Activated naive CD8-positive, alpha-beta T cell treated with anti-CD3 and anti-CD28 coated beads, Interleukin-2, amount 10 ng/mL, durations not matched to agents 7 days and 5 days (primary cell): ENCODE measurements at regions not wholly inside any gene's neighbourhood (a gene's known extent, or its start where the extent isn't known, plus 50 kb on each side); places are given as distances from the start of the nearest gene placed in this dataset.
"Not testable (repeated sequence)": the region's sequence is repeated elsewhere in the genome, so short reads cannot be mapped to it uniquely, and the experiment has no call there.

ENCODE experiments used
- ATAC-seq: fragments of 150-1000 bp; cut with Tn5 transposase; one replicate; pipeline ENCODE4 v1.10.0; 2021; ENCODE audit warnings: low read depth, moderate library complexity
- POLR2A ChIA-PET: fragments of 350-600 bp; sonication (Branson Sonifier 250); formaldehyde crosslinking; loops from one replicate; lab custom pipeline; 2021; ENCODE audit warnings: antibody characterized with exemption; lab: Charles Lee
- DNase-seq: peaks from one replicate; pipeline ENCODE4 v3.0.0; 2021
- H3K27ac Mint-ChIP-seq: one replicate; pipeline ENCODE4 v1.8.0; 2022; ENCODE audit warnings: mild to moderate bottlenecking, mixed read lengths
- H3K27me3 Mint-ChIP-seq: one replicate; pipeline ENCODE4 v1.8.0; 2022; ENCODE audit warnings: mild to moderate bottlenecking, moderate library complexity, mixed read lengths
- H3K36me3 Mint-ChIP-seq: one replicate; pipeline ENCODE4 v1.8.0; 2021; ENCODE audit warnings: mild to moderate bottlenecking, mixed read lengths
- H3K4me1 Mint-ChIP-seq: one replicate; pipeline ENCODE4 v1.8.0; 2021; ENCODE audit warnings: mixed read lengths
- H3K4me3 Mint-ChIP-seq: one replicate; pipeline ENCODE4 v1.8.0; 2022; ENCODE audit warnings: mild to moderate bottlenecking, moderate library complexity, mixed read lengths
- H3K9me3 Mint-ChIP-seq: one replicate; pipeline ENCODE4 v1.8.0; 2021; ENCODE audit warnings: mixed read lengths

GRCh38 chr7:65150105-65150504 lies 143.6 kb upstream of the ERV3-1 start:
- H3K4me3 Mint-ChIP-seq, H3K27me3 Mint-ChIP-seq, H3K9me3 Mint-ChIP-seq, POLR2A ChIA-PET, H3K4me1 Mint-ChIP-seq, ATAC-seq, H3K36me3 Mint-ChIP-seq, DNase-seq, H3K27ac Mint-ChIP-seq: not testable (repeated sequence)

GRCh38 chr7:65146118-65146914 lies 139.8 kb upstream of the ERV3-1 start:
- H3K9me3 Mint-ChIP-seq, H3K27me3 Mint-ChIP-seq, ATAC-seq, POLR2A ChIA-PET, H3K4me1 Mint-ChIP-seq, H3K4me3 Mint-ChIP-seq, H3K27ac Mint-ChIP-seq, H3K36me3 Mint-ChIP-seq, DNase-seq: not testable (repeated sequence)

DNA sequence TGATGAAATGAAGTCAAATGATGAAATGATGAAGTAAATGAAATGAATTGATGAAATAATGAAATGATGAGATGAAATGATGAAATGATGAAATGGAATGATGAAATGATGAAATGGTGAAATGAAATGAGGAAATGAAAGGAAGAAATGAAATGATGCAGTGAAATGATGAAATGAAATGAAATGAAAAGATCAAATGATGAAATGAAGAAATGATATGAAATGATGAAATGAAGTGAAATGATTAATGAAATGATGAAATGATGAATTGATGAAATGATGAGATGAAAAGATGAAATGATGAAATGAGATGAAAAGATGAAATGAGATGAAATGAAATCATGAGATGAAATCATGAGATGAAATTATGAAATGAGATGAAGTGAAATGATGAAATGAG lies 139.2 kb upstream of the ERV3-1 start:
- POLR2A ChIA-PET, ATAC-seq, H3K4me1 Mint-ChIP-seq, H3K9me3 Mint-ChIP-seq, DNase-seq, H3K36me3 Mint-ChIP-seq, H3K4me3 Mint-ChIP-seq, H3K27me3 Mint-ChIP-seq, H3K27ac Mint-ChIP-seq: not testable (repeated sequence)

DNA sequence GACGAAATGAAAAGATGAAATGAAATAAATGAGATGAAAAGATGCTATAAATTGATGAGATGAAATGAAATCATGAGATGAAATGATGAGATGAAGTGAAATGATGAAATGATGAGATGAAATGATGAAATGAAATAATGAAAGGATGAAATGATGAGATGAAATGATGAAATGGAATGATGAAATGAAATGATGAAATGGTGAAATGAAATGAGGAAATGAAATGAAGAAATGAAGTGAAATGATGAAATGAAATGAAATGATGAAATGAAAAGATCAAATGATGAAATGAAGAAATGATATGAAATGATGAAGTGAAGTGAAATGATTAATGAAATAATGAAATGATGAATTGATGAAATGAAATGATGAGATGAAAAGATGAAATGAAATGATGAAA lies 138.5 kb upstream of the ERV3-1 start:
- POLR2A ChIA-PET, H3K9me3 Mint-ChIP-seq, ATAC-seq, H3K4me3 Mint-ChIP-seq, H3K27ac Mint-ChIP-seq, H3K36me3 Mint-ChIP-seq, H3K4me1 Mint-ChIP-seq, H3K27me3 Mint-ChIP-seq, DNase-seq: not testable (repeated sequence)

GRCh38 chr7:65144557-65144956 lies 138.1 kb upstream of the ERV3-1 start:
- POLR2A ChIA-PET, H3K27ac Mint-ChIP-seq, H3K4me3 Mint-ChIP-seq, H3K9me3 Mint-ChIP-seq, H3K27me3 Mint-ChIP-seq, H3K36me3 Mint-ChIP-seq, H3K4me1 Mint-ChIP-seq, DNase-seq, ATAC-seq: not testable (repeated sequence)

GRCh38 chr7:65144119-65144518 lies 137.6 kb upstream of the ERV3-1 start:
- ATAC-seq, H3K4me3 Mint-ChIP-seq, H3K36me3 Mint-ChIP-seq, H3K27ac Mint-ChIP-seq, H3K27me3 Mint-ChIP-seq, POLR2A ChIA-PET, DNase-seq, H3K4me1 Mint-ChIP-seq, H3K9me3 Mint-ChIP-seq: not testable (repeated sequence)

DNA sequence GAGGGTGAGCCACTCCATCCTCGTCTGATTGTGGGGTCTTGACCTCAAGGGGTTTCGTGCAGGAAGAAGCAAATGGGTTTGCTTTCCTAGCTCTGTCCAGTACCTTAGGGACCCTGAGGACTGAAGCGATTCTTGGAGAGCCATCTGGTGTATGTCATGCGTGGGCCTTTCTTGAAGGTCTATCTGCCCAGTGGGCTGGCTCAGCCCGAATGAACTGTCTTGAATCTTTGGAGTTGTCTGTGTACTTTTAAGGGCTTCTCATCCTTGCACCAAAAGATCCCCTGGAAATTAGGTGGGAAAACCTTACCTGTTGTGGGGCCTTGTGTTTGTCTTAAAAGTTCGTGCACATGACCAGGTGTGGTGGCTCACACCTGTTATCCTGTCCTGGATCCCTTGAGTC lies 135.4 kb upstream of the ERV3-1 start:
- H3K27me3 Mint-ChIP-seq, H3K9me3 Mint-ChIP-seq, H3K4me1 Mint-ChIP-seq, ATAC-seq, H3K27ac Mint-ChIP-seq, DNase-seq, POLR2A ChIA-PET, H3K4me3 Mint-ChIP-seq, H3K36me3 Mint-ChIP-seq: not testable (repeated sequence)

DNA sequence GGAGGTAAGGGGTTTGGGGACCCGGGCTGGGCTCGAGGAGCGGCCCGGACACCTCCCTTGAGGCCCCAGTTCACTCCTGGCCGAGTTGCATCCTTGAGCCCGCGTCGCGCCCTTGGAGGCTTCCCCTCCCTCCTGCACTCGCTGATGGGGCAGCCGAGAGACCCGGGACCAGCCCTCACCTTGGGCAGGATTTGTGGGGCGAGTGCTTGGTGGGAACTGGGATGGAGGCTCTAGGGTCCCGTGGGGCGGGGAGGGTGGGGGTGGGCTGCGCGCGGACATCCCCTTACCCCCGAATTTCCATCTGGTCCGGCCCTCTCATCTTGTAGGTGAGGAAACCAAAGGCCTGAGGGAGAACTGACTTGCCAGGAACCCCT lies 134.9 kb upstream of the ERV3-1 start:
- H3K36me3 Mint-ChIP-seq, H3K4me1 Mint-ChIP-seq, DNase-seq, H3K4me3 Mint-ChIP-seq, ATAC-seq, H3K27me3 Mint-ChIP-seq, H3K27ac Mint-ChIP-seq, POLR2A ChIA-PET, H3K9me3 Mint-ChIP-seq: not testable (repeated sequence)

- H3K9me3 Mint-ChIP-seq, H3K27me3 Mint-ChIP-seq, H3K4me1 Mint-ChIP-seq, H3K36me3 Mint-ChIP-seq, H3K4me3 Mint-ChIP-seq, DNase-seq, POLR2A ChIA-PET, ATAC-seq, H3K27ac Mint-ChIP-seq: not testable (repeated sequence)
Measured at GRCh38 chr7:65140543-65141404, 134.3 kb upstream of the ERV3-1 start.

- POLR2A ChIA-PET, H3K4me1 Mint-ChIP-seq, H3K4me3 Mint-ChIP-seq, H3K27me3 Mint-ChIP-seq, H3K9me3 Mint-ChIP-seq, H3K27ac Mint-ChIP-seq, H3K36me3 Mint-ChIP-seq, DNase-seq, ATAC-seq: not testable (repeated sequence)
Measured at GRCh38 chr7:65136850-65137249, 130.4 kb upstream of the ERV3-1 start.

DNA sequence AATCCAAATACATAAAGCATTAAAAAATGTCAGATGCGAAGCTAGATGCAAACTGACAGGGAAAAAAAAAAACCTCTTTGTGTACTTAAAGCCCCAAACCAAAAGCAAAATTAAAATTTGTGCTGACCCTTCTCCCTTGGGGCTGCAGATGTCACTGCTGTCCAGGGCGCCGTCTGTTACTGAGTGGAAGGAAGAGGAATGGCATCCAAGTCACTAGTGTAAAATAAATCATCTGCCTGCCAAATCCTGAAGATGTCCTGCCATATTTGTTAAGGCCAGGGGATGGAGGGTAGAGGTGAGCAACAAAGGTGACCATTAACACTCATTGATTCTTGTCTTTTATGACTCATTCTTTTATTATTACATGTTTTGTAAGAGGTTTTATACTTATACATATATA lies 126.6 kb upstream of the ERV3-1 start:
- ATAC-seq, H3K27me3 Mint-ChIP-seq, H3K36me3 Mint-ChIP-seq, H3K9me3 Mint-ChIP-seq, H3K4me1 Mint-ChIP-seq, H3K4me3 Mint-ChIP-seq, H3K27ac Mint-ChIP-seq, POLR2A ChIA-PET, DNase-seq: not testable (repeated sequence)

- POLR2A ChIA-PET = not testable (repeated sequence)
Measured at GRCh38 chr7:65132256-65132655, 125.8 kb upstream of the ERV3-1 start.

DNA sequence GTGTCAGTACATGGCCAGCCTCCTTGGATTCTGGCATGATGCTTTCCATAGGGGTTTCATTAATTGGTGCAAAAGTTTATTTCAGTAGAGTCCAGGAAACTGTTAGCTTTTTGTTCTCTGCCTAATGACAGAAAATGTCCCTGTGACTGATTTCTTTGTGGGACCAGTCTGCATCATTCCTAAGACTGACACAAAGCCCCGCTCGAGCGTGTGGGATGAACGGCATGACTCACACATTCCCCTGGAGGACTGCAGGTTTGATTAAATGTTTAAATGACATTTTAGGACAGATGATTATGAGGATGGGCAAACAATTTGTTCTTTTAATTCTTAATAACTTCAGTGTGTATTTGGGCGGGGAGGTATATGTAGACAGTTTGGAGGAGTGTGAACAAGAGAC lies 120.9 kb upstream of the ERV3-1 start:
- ATAC-seq, H3K27ac Mint-ChIP-seq, H3K36me3 Mint-ChIP-seq, H3K4me3 Mint-ChIP-seq, H3K27me3 Mint-ChIP-seq, H3K4me1 Mint-ChIP-seq, DNase-seq, POLR2A ChIA-PET, H3K9me3 Mint-ChIP-seq: not testable (repeated sequence)

More at GRCh38 chr7:65132256-65132655, 125.8 kb upstream of the ERV3-1 start:
- ATAC-seq, H3K27me3 Mint-ChIP-seq, H3K4me3 Mint-ChIP-seq, H3K36me3 Mint-ChIP-seq, H3K27ac Mint-ChIP-seq, H3K4me1 Mint-ChIP-seq, DNase-seq, H3K9me3 Mint-ChIP-seq: not testable (repeated sequence)

- ATAC-seq, H3K27ac Mint-ChIP-seq, H3K36me3 Mint-ChIP-seq, H3K9me3 Mint-ChIP-seq, H3K4me3 Mint-ChIP-seq, DNase-seq, H3K4me1 Mint-ChIP-seq, H3K27me3 Mint-ChIP-seq, POLR2A ChIA-PET: not testable (repeated sequence)
Measured at GRCh38 chr7:65124600-65124999, 118.1 kb upstream of the ERV3-1 start.
